ENCODE measurements at regions not wholly inside any gene's neighbourhood (a gene's known extent, or its start where the extent isn't known, plus 50 kb on each side); places are given as distances from the start of the nearest gene placed in this dataset.

DNA sequence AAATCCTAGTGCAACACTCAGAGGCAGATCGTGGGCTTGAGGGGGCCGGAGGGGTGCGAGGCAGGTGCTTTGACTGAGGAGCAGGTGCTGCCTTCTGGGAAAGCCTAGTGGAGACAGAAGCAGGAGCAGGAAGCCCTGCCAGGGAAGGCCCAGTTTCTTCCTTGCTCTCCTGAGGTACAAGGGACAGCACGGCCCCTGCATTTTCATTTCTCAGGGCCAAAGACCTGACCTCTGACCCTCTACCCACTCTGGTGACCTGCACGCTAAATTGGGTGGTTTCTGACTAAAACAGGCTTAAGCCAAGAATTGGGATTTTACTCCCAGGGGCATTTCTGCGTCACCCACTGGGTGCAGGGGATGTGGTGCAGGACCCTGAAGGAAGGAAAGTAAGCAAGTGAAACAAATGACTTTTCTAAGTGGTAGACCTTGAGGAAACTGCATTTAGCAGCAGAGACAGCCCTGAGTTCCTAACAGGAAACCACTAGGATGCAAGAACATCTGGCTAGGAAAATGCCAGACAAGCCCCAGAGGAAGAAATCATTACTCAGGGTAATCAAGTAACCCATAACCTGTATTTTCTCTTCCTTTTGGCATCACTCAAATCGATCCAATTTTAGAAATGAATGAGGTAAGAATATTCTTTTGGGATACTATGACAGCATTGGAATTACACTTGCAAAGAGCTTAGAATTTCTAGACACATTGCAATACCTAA lies 141.7 kb downstream of the CD164 start:
- Histone ChIP-seq H3K36me3 (ENCODE audit: insufficient read depth, low read length) (no peaks in the 10 kb centered on the region), H3K4me1 (ENCODE audit: insufficient read depth, low read length, poor library complexity, severe bottlenecking) (no peaks in the 10 kb centered on the region), H4K20me1 (ENCODE audit: insufficient read depth, low read length) (no peaks in the 10 kb centered on the region), H3K4me2 (ENCODE audit: low read length) (no peak overlapping the region), H3K27ac (ENCODE audit: low read depth, low read length, poor library complexity, severe bottlenecking) (no peak overlapping the region), H3K9me3 (ENCODE audit: low read length) (no peaks in the 10 kb centered on the region), H3K9me2 (ENCODE audit: insufficient read depth, low read length) (no peaks in the 10 kb centered on the region), H3K4me3 (ENCODE audit: low read depth, low read length, poor library complexity, severe bottlenecking) (no peak overlapping the region), H2AFZ (ENCODE audit: low read length) (no peak overlapping the region), H3K79me2 (ENCODE audit: insufficient read depth, low read depth, low read length) (no peaks in the 10 kb centered on the region)
- CTCF ChIA-PET (ENCODE audit: unreplicated experiment) = no interaction called here
- TF ChIP-seq, protein P1, sequence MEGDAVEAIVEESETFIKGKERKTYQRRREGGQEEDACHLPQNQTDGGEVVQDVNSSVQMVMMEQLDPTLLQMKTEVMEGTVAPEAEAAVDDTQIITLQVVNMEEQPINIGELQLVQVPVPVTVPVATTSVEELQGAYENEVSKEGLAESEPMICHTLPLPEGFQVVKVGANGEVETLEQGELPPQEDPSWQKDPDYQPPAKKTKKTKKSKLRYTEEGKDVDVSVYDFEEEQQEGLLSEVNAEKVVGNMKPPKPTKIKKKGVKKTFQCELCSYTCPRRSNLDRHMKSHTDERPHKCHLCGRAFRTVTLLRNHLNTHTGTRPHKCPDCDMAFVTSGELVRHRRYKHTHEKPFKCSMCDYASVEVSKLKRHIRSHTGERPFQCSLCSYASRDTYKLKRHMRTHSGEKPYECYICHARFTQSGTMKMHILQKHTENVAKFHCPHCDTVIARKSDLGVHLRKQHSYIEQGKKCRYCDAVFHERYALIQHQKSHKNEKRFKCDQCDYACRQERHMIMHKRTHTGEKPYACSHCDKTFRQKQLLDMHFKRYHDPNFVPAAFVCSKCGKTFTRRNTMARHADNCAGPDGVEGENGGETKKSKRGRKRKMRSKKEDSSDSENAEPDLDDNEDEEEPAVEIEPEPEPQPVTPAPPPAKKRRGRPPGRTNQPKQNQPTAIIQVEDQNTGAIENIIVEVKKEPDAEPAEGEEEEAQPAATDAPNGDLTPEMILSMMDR (conservative IDR thresholded peaks at IDR 0.05; ENCODE audit: low read length) = no peak
- TF ChIP-seq EZH2phosphoT487 (IDR thresholded peaks at IDR 0.05; ENCODE audit: borderline replicate concordance, low read depth, low read length) = no peak
- no TSS peak for BruUV-seq (replicated peaks)
- intact Hi-C loops (cut with micrococcal nuclease; ENCODE audit: unreplicated experiment) = no loop called here
- POLR2A ChIA-PET = interaction anchor here (1.3 to 1.5 kb wide), 2 partner anchors 11 to 18 kb away, joined by 3 to 4 read pairs; no protein-coding TSS in a partner anchor
- no peak for DNase-seq (ENCODE audit: low spot score)

DNA sequence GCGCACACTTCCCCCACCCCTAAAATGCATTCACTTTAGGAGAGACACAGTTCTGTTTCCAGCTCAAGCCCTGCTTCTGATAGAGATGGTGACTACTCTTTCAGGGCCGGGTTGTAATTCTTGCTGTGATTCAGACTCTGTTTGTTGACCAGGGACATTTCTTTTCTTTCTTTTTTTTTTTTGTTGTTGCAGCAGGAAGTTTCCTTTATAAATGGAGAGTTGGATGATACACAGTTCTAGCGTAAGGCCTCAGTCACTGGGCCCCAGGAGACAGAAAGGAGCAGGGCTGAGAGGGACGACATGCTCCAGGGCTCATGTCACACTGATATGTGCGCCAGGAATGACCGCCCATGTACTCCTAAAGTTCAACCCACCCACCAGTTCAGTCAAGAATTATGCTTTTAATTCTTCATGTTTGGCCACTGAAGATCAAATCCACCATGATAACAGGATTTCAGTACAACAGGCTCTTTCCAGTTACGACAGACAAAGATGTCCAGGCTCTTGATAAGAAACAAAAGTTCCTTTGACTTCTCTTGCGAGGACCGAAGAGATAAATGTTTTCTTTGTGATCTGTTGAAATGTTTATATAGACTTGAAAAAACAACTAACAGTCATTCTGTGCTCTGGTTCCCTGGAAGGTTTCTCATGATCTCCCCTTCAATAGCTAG lies 142.5 kb downstream of the CD164 start:
- ChIA-PET CTCF (ENCODE audit: unreplicated experiment) (no interaction called here), POLR2A (interaction anchor here (0.6 kb wide), 1 partner anchor 627 kb away, joined by 3 read pairs; no protein-coding TSS in a partner anchor)
- no peaks in the 10 kb centered on the region for H3K36me3 ChIP-seq (ENCODE audit: insufficient read depth, low read length)
- TF ChIP-seq, protein P1 (conservative IDR thresholded peaks at IDR 0.05; ENCODE audit: low read length) = no peak
- no peak for TF ChIP-seq EZH2phosphoT487 (IDR thresholded peaks at IDR 0.05; ENCODE audit: borderline replicate concordance, low read depth, low read length)
- no peaks in the 10 kb centered on the region for H3K9me3 ChIP-seq (ENCODE audit: low read length)
- H2AFZ ChIP-seq (ENCODE audit: low read length) = no peak overlapping the region
- H3K9me2 ChIP-seq (ENCODE audit: insufficient read depth, low read length) = no peaks in the 10 kb centered on the region
- no peaks in the 10 kb centered on the region for H3K79me2 ChIP-seq (ENCODE audit: insufficient read depth, low read depth, low read length)
- BruUV-seq (replicated peaks) = no TSS peak
- intact Hi-C loops (cut with micrococcal nuclease; ENCODE audit: unreplicated experiment) = no loop called here
- H3K4me3 ChIP-seq (ENCODE audit: low read depth, low read length, poor library complexity, severe bottlenecking) = no peak overlapping the region
- no peaks in the 10 kb centered on the region for H3K4me1 ChIP-seq (ENCODE audit: insufficient read depth, low read length, poor library complexity, severe bottlenecking)
- no peaks in the 10 kb centered on the region for H4K20me1 ChIP-seq (ENCODE audit: insufficient read depth, low read length)
- no peak overlapping the region for H3K4me2 ChIP-seq (ENCODE audit: low read length)
- no peak for DNase-seq (ENCODE audit: low spot score)
- no peak overlapping the region for H3K27ac ChIP-seq (ENCODE audit: low read depth, low read length, poor library complexity, severe bottlenecking)

DNA sequence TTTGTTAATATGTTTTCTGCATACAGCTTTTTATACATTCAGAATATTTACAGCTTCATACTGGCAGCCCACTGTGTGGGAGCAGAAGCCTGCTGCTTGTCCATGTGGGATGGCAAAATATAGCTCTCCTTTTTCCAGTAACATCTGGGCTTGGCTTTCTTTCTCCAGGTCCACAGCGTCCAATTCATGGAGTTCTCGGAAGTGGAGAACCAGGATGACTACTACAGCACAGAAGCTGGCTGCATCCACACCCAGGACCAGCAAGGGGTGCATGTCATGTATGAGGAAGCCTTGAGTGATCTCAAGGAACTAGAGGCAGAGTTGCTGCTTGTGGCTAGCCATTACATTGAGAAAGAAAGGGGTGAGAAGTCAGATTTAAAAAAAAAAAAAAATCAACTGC lies 143.1 kb downstream of the CD164 start:
- ChIA-PET POLR2A (interaction anchor here (0.7 kb wide), 1 partner anchor 133 kb away, joined by 5 read pairs; no protein-coding TSS in a partner anchor), CTCF (ENCODE audit: unreplicated experiment) (no interaction called here)
- H3K4me1 ChIP-seq (ENCODE audit: insufficient read depth, low read length, poor library complexity, severe bottlenecking) = no peaks in the 10 kb centered on the region
- no peak overlapping the region for H3K27ac ChIP-seq (ENCODE audit: low read depth, low read length, poor library complexity, severe bottlenecking)
- H3K4me3 ChIP-seq (ENCODE audit: low read depth, low read length, poor library complexity, severe bottlenecking) = no peak overlapping the region
- intact Hi-C loops (cut with micrococcal nuclease; ENCODE audit: unreplicated experiment) = no loop called here
- TF ChIP-seq, protein P1 (conservative IDR thresholded peaks at IDR 0.05; ENCODE audit: low read length) = no peak
- no peak for TF ChIP-seq EZH2phosphoT487 (IDR thresholded peaks at IDR 0.05; ENCODE audit: borderline replicate concordance, low read depth, low read length)
- H3K4me2 ChIP-seq (ENCODE audit: low read length) = no peak overlapping the region
- H2AFZ ChIP-seq (ENCODE audit: low read length) = no peak overlapping the region
- no peaks in the 10 kb centered on the region for H4K20me1 ChIP-seq (ENCODE audit: insufficient read depth, low read length)
- H3K9me3 ChIP-seq (ENCODE audit: low read length) = no peaks in the 10 kb centered on the region
- H3K36me3 ChIP-seq (ENCODE audit: insufficient read depth, low read length) = no peaks in the 10 kb centered on the region
- no peaks in the 10 kb centered on the region for H3K9me2 ChIP-seq (ENCODE audit: insufficient read depth, low read length)
- no TSS peak for BruUV-seq (replicated peaks)
- H3K79me2 ChIP-seq (ENCODE audit: insufficient read depth, low read depth, low read length) = no peaks in the 10 kb centered on the region
- DNase-seq (ENCODE audit: low spot score) = no peak
